DND-41 (cell line): ENCODE measurements at regions not wholly inside any gene's neighbourhood (a gene's known extent, or its start where the extent isn't known, plus 50 kb on each side); places are given as distances from the start of the nearest gene placed in this dataset.
"Not testable (repeated sequence)": the region's sequence is repeated elsewhere in the genome, so short reads cannot be mapped to it uniquely, and the experiment has no call there.

Experiments
- EZH2 ChIP-seq: IDR thresholded peaks from 3 replicates; pipeline ENCODE4 v1.6.1; 2012; ENCODE audit warnings: borderline replicate concordance, low read depth, mild to moderate bottlenecking, moderate library complexity, low read length, inconsistent platforms; ENCODE audit not compliant: severe bottlenecking
- TF ChIP-seq, protein P1 (sequence below): IDR thresholded peaks from 2 replicates; pipeline ENCODE4 v1.5.1; 2012; ENCODE audit warnings: borderline replicate concordance, low read length, moderate library complexity, mild to moderate bottlenecking; ENCODE audit not compliant: poor library complexity, severe bottlenecking; ENCODE audit errors: extremely low read depth

DNA sequence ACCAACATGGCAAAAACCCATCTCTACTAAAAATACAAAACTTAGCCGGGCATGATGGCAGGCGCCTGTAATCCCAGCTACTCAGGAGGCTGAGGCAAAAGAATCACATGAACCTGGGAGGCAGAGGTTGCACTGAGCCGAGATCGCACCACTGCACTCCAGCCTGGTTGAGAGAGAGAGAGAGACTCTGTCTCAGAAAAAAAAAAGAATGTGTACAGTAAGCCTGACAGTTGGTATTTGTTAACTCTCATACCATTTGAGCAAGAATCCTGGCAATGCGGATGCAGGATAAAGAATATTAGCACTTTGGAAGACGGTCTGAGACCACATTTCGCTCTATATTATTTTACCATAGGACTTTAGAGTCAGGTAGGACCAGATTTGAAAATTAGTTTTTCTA, 140.0 kb upstream of the ZNF648 start:
- not testable (repeated sequence) for TF ChIP-seq EZH2
- TF ChIP-seq, protein P1, sequence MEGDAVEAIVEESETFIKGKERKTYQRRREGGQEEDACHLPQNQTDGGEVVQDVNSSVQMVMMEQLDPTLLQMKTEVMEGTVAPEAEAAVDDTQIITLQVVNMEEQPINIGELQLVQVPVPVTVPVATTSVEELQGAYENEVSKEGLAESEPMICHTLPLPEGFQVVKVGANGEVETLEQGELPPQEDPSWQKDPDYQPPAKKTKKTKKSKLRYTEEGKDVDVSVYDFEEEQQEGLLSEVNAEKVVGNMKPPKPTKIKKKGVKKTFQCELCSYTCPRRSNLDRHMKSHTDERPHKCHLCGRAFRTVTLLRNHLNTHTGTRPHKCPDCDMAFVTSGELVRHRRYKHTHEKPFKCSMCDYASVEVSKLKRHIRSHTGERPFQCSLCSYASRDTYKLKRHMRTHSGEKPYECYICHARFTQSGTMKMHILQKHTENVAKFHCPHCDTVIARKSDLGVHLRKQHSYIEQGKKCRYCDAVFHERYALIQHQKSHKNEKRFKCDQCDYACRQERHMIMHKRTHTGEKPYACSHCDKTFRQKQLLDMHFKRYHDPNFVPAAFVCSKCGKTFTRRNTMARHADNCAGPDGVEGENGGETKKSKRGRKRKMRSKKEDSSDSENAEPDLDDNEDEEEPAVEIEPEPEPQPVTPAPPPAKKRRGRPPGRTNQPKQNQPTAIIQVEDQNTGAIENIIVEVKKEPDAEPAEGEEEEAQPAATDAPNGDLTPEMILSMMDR, result not testable (repeated sequence)
